Duodenal mucosa (tissue), 2 donors: ENCODE measurements at regions not wholly inside any gene's neighbourhood (a gene's known extent, or its start where the extent isn't known, plus 50 kb on each side); places are given as distances from the start of the nearest gene placed in this dataset.

Experiments used
- H3K27ac ChIP-seq: one replicate; pipeline ENCODE4 v1.7.0; 2013; ENCODE audit warnings: low read depth, low read length
- H3K27me3 ChIP-seq, 2 donors: one replicate each; pipeline ENCODE4 v1.7.0; 2013; ENCODE audit warnings: low read length in 2 of 2, control low read depth in 1 of 2; ENCODE audit not compliant: insufficient read depth in 2 of 2, control insufficient read depth in 1 of 2
- H3K36me3 ChIP-seq, 2 donors: one replicate each; pipeline ENCODE4 v1.7.0; 2013; ENCODE audit warnings: low read length in 2 of 2, control low read depth in 1 of 2; ENCODE audit not compliant: insufficient read depth in 2 of 2, control insufficient read depth in 1 of 2
- H3K4me1 ChIP-seq, 2 donors: one replicate each; pipeline ENCODE4 v1.7.0; 2013; ENCODE audit warnings: low read length in 2 of 2, control low read depth in 1 of 2; ENCODE audit not compliant: insufficient read depth in 2 of 2, control insufficient read depth in 1 of 2
- H3K4me3 ChIP-seq, 2 donors: one replicate each; pipeline ENCODE4 v1.7.0; 2013; ENCODE audit warnings: low read length in 2 of 2, low read depth in 1 of 2
- H3K9ac ChIP-seq, 2 donors: one replicate each; pipeline ENCODE4 v1.7.0; 2013; ENCODE audit warnings: low read length in 2 of 2, low read depth in 1 of 2
- H3K9me3 ChIP-seq, 2 donors: one replicate each; pipeline ENCODE4 v1.7.0; 2013; ENCODE audit warnings: low read length in 2 of 2, control low read depth in 1 of 2; ENCODE audit not compliant: control insufficient read depth in 1 of 2

- Histone ChIP-seq H3K36me3 (no peaks in the 10 kb centered on the region), H3K27me3 (no peaks in the 10 kb centered on the region), H3K9ac (no peak overlapping the region), H3K27ac (no peak overlapping the region), H3K9me3 (peaks cover 0 to 13% of the 10 kb centered on the region in 2 donors), H3K4me3 (no peak overlapping the region), H3K4me1 (no peaks in the 10 kb centered on the region)
These were observed 78.0 kb upstream of the FBXL7 start for GRCh38 chr5:15421921-15422412.

- no peaks in the 10 kb centered on the region for H3K4me1 ChIP-seq
- H3K9ac ChIP-seq = no peak overlapping the region
- H3K27ac ChIP-seq = no peak overlapping the region
- H3K9me3 ChIP-seq = peaks cover 0 to 13% of the 10 kb centered on the region in 2 donors
- no peaks in the 10 kb centered on the region for H3K27me3 ChIP-seq
- no peaks in the 10 kb centered on the region for H3K36me3 ChIP-seq
- no peak overlapping the region for H3K4me3 ChIP-seq
These were observed 78.6 kb upstream of the FBXL7 start for GRCh38 chr5:15421381-15421780.

- Histone ChIP-seq H3K4me1 (no peaks in the 10 kb centered on the region), H3K4me3 (no peak overlapping the region), H3K27me3 (no peaks in the 10 kb centered on the region), H3K36me3 (no peaks in the 10 kb centered on the region), H3K27ac (no peak overlapping the region), H3K9ac (no peak overlapping the region), H3K9me3 (peaks cover 0 to 13% of the 10 kb centered on the region in 2 donors)
These were observed 79.8 kb upstream of the FBXL7 start for GRCh38 chr5:15420201-15420600.

GRCh38 chr5:15417156-15417555, 82.8 kb upstream of the FBXL7 start:
- no peaks in the 10 kb centered on the region for H3K27me3 ChIP-seq
- H3K27ac ChIP-seq = no peak overlapping the region
- H3K9me3 ChIP-seq = peaks cover 4 to 22% of the 10 kb centered on the region in 2 donors
- no peak overlapping the region for H3K9ac ChIP-seq
- H3K4me3 ChIP-seq = no peak overlapping the region
- no peaks in the 10 kb centered on the region for H3K36me3 ChIP-seq
- no peaks in the 10 kb centered on the region for H3K4me1 ChIP-seq

- Histone ChIP-seq H3K27ac (no peak overlapping the region), H3K27me3 (no peaks in the 10 kb centered on the region), H3K9me3 (no peaks in the 10 kb centered on the region), H3K9ac (no peak overlapping the region), H3K4me1 (no peaks in the 10 kb centered on the region), H3K36me3 (no peaks in the 10 kb centered on the region), H3K4me3 (no peak overlapping the region)
These were observed 93.5 kb upstream of the FBXL7 start for GRCh38 chr5:15406478-15406877.

GRCh38 chr5:15393146-15393545, 106.8 kb upstream of the FBXL7 start:
- no peaks in the 10 kb centered on the region for H3K36me3 ChIP-seq
- no peak overlapping the region for H3K27ac ChIP-seq
- H3K9ac ChIP-seq = no peak overlapping the region
- no peak overlapping the region for H3K4me3 ChIP-seq
- no peaks in the 10 kb centered on the region for H3K27me3 ChIP-seq
- peaks cover 3 to 8% of the 10 kb centered on the region in 2 donors for H3K9me3 ChIP-seq
- no peaks in the 10 kb centered on the region for H3K4me1 ChIP-seq

GRCh38 chr5:15391704-15392397, 108.1 kb upstream of the FBXL7 start:
- no peak overlapping the region for H3K4me3 ChIP-seq
- H3K4me1 ChIP-seq = no peaks in the 10 kb centered on the region
- no peak overlapping the region for H3K9ac ChIP-seq
- peaks cover 3 to 8% of the 10 kb centered on the region in 2 donors for H3K9me3 ChIP-seq
- no peaks in the 10 kb centered on the region for H3K27me3 ChIP-seq
- no peak overlapping the region for H3K27ac ChIP-seq
- no peaks in the 10 kb centered on the region for H3K36me3 ChIP-seq

GRCh38 chr5:15388866-15389265, 111.1 kb upstream of the FBXL7 start:
- no peak overlapping the region for H3K27ac ChIP-seq
- no peaks in the 10 kb centered on the region for H3K36me3 ChIP-seq
- no peak overlapping the region for H3K4me3 ChIP-seq
- H3K9me3 ChIP-seq = no peaks in the 10 kb centered on the region
- H3K27me3 ChIP-seq = no peaks in the 10 kb centered on the region
- H3K9ac ChIP-seq = no peak overlapping the region
- no peaks in the 10 kb centered on the region for H3K4me1 ChIP-seq

GRCh38 chr5:15387931-15388524, 112.0 kb upstream of the FBXL7 start:
- no peaks in the 10 kb centered on the region for H3K4me1 ChIP-seq

GRCh38 chr5:15386122-15386521, 113.9 kb upstream of the FBXL7 start:
- no peak overlapping the region for H3K27ac ChIP-seq

More at GRCh38 chr5:15387931-15388524, 112.0 kb upstream of the FBXL7 start:
- H3K4me3 ChIP-seq = no peak overlapping the region
- no peaks in the 10 kb centered on the region for H3K27me3 ChIP-seq
- no peaks in the 10 kb centered on the region for H3K9me3 ChIP-seq
- no peaks in the 10 kb centered on the region for H3K36me3 ChIP-seq
- no peak overlapping the region for H3K9ac ChIP-seq
- H3K27ac ChIP-seq = no peak overlapping the region

More at GRCh38 chr5:15386122-15386521, 113.9 kb upstream of the FBXL7 start:
- no peak overlapping the region for H3K9ac ChIP-seq
- H3K36me3 ChIP-seq = no peaks in the 10 kb centered on the region
- no peak overlapping the region for H3K4me3 ChIP-seq
- H3K4me1 ChIP-seq = no peaks in the 10 kb centered on the region
- no peaks in the 10 kb centered on the region for H3K27me3 ChIP-seq
- no peaks in the 10 kb centered on the region for H3K9me3 ChIP-seq
